HepG2 (cell line): ENCODE measurements at regions not wholly inside any gene's neighbourhood (a gene's known extent, or its start where the extent isn't known, plus 50 kb on each side); places are given as distances from the start of the nearest gene placed in this dataset.

Experiments
- ATAC-seq: fragments of 200-7000 bp; cut with Tn5 transposase; 3 replicates; pipeline ENCODE4 v1.9.1; 2020; ENCODE audit warnings: mild to moderate bottlenecking, moderate library complexity
- BruUV-seq: library from RNA; stranded (reverse); fragments of 400-500 nt; replicated peaks from 2 replicates; lab custom pipeline; 2021; lab: Mats Ljungman, UMichigan
- CTCF ChIA-PET: fragments of 300-600 bp; formaldehyde crosslinking; extraction: SDS; loops from one replicate; lab custom pipeline; 2021; ENCODE audit warnings: low total read pairs, inconsistent platforms, low intra/inter-chr PET ratio; lab: Yijun Ruan, JAX
- POLR2A ChIA-PET: fragments of 350-600 bp; sonication (Branson Sonifier 250); formaldehyde crosslinking; loops from one replicate; lab custom pipeline; 2020; ENCODE audit warnings: antibody characterized with exemption, inconsistent platforms; lab: Yijun Ruan, JAX
- DNase-seq: peaks from one replicate; pipeline ENCODE4 v3.0.0-alpha.2; 2015; ENCODE audit warnings: low spot score
- FAIRE-seq: peaks from 3 replicates; lab custom pipeline; 2011; peaks lifted over from hg19 to GRCh38; lab: Jason Lieb, UNC
- H2AFZ ChIP-seq: one replicate; pipeline ENCODE4 v1.6.1; 2011; ENCODE audit warnings: low read length, inconsistent platforms
- H3K27ac ChIP-seq: fragments of 300-600 bp; 3 replicates; pipeline ENCODE4 v1.8.0; 2011; ENCODE audit warnings: mixed run types, mild to moderate bottlenecking, mixed read lengths, low read length, inconsistent platforms; ENCODE audit not compliant: insufficient read depth; ENCODE audit errors: extremely low read length
- H3K27me3 ChIP-seq, 2 experiments: fragments of 200-600 bp in 1 of 2; 2 replicates in 1 of 2; 3 replicates in 1 of 2; pipeline versions ENCODE4 v1.6.0 to v1.8.0; 2011; ENCODE audit warnings: low read length in 2 of 2, mild to moderate bottlenecking in 2 of 2, moderate library complexity in 2 of 2, inconsistent platforms in 1 of 2; ENCODE audit not compliant: insufficient read depth in 2 of 2, control insufficient read depth in 1 of 2
- H3K36me3 ChIP-seq, 2 experiments: fragments of 200-600 bp in 1 of 2; replicated peaks in 1 of 2; 2 replicates in 1 of 2; 3 replicates in 1 of 2; pipeline versions ENCODE4 v1.5.1 to v1.8.0; 2011; ENCODE audit warnings: low read length in 2 of 2, inconsistent platforms in 1 of 2; ENCODE audit not compliant: insufficient read depth in 2 of 2, control insufficient read depth in 1 of 2
- H3K4me1 ChIP-seq: 2 replicates; pipeline ENCODE4 v1.5.1; 2012; ENCODE audit warnings: low read length, inconsistent platforms; ENCODE audit not compliant: insufficient read depth
- H3K4me2 ChIP-seq: 2 replicates; pipeline ENCODE4 v1.6.0; 2011; ENCODE audit warnings: low read depth, low read length, inconsistent platforms
- H3K4me3 ChIP-seq, 3 experiments: fragments of 200-600 bp in 1 of 3; sonication (generic), shearing (Covaris generic) in 1 of 3; replicated peaks in 1 of 3; 2 replicates each; pipeline ENCODE4 v1.5.1; 2011 to 2016; ENCODE audit warnings: low read length in 3 of 3, inconsistent platforms in 2 of 3, low read depth in 2 of 3, mild to moderate bottlenecking in 2 of 3, control low read depth in 1 of 3, mixed read lengths in 1 of 3; ENCODE audit not compliant: insufficient read depth in 1 of 3
- H3K79me2 ChIP-seq: one replicate; pipeline ENCODE4 v1.6.1; 2011; ENCODE audit warnings: low read length, inconsistent platforms; ENCODE audit not compliant: insufficient read depth
- H3K9ac ChIP-seq: 2 replicates; pipeline ENCODE4 v1.6.0; 2011; ENCODE audit warnings: mild to moderate bottlenecking, low read depth, low read length, inconsistent platforms; ENCODE audit not compliant: insufficient read depth
- H3K9me3 ChIP-seq: 2 replicates; pipeline ENCODE4 v1.5.1; 2012; ENCODE audit warnings: mild to moderate bottlenecking, low read length
- H4K20me1 ChIP-seq: 2 replicates; pipeline ENCODE4 v1.6.0; 2011; ENCODE audit warnings: inconsistent platforms, mild to moderate bottlenecking, low read length, moderate library complexity; ENCODE audit not compliant: insufficient read depth
- BRD4 ChIP-seq: sonication (generic); formaldehyde crosslinking; IDR thresholded peaks from 2 replicates; pipeline ENCODE4 v1.4.0; 2020; ENCODE audit warnings: missing genetic modification reagents
- CREBL2 ChIP-seq: sonication (generic); formaldehyde crosslinking; IDR thresholded peaks from 2 replicates; pipeline ENCODE4 v1.8.1; 2023; ENCODE audit warnings: missing genetic modification reagents, mild to moderate bottlenecking, borderline replicate concordance
- ELF3 ChIP-seq: IDR thresholded peaks from 2 replicates; pipeline ENCODE4 v1.6.1; 2016; ENCODE audit warnings: missing genetic modification reagents, missing compliant biosample characterization
- ETV6 ChIP-seq: sonication (generic); formaldehyde crosslinking; conservative IDR thresholded peaks from 2 replicates; pipeline ENCODE4 v1.4.0; 2020; ENCODE audit warnings: missing genetic modification reagents
- GPN1 ChIP-seq: sonication (generic); formaldehyde crosslinking; IDR thresholded peaks from 2 replicates; pipeline ENCODE4 v1.5.1; 2020; ENCODE audit warnings: missing genetic modification reagents, borderline replicate concordance
- IRF2 ChIP-seq: IDR thresholded peaks from 2 replicates; pipeline ENCODE4 v1.6.1; 2018; ENCODE audit warnings: missing genetic modification reagents, missing compliant biosample characterization
- KLF13 ChIP-seq: sonication (generic); formaldehyde crosslinking; IDR thresholded peaks from 2 replicates; pipeline ENCODE4 v1.4.0; 2020; ENCODE audit warnings: mild to moderate bottlenecking, missing genetic modification reagents
- KLF9 ChIP-seq: IDR thresholded peaks from 2 replicates; pipeline ENCODE4 v1.6.1; 2016; ENCODE audit warnings: low read depth
- MAFK ChIP-seq, 2 experiments: IDR thresholded peaks in 1 of 2; conservative IDR thresholded peaks in 1 of 2; 2 replicates each; pipeline ENCODE4 v1.6.1; 2011; ENCODE audit warnings: improper control_type of control experiment in 2 of 2, low read length in 2 of 2
- MAX ChIP-seq: IDR thresholded peaks from 2 replicates; pipeline ENCODE4 v1.6.1; 2012; ENCODE audit warnings: inconsistent platforms
- MLX ChIP-seq: IDR thresholded peaks from 2 replicates; pipeline ENCODE4 v1.6.1; 2016
- MXD1 ChIP-seq: sonication (generic); formaldehyde crosslinking; IDR thresholded peaks from 2 replicates; pipeline ENCODE4 v1.4.0; 2020; ENCODE audit warnings: mild to moderate bottlenecking, missing genetic modification reagents
- SP140L ChIP-seq: sonication (generic); formaldehyde crosslinking; IDR thresholded peaks from 2 replicates; pipeline ENCODE4 v1.4.0; 2020; ENCODE audit warnings: missing genetic modification reagents, borderline replicate concordance
- SUZ12 ChIP-seq: fragments of 150-350 bp; IDR thresholded peaks from 2 replicates; pipeline ENCODE4 v1.6.1; 2014; ENCODE audit warnings: low read depth, low read length
- ZNF430 ChIP-seq: sonication (generic); formaldehyde crosslinking; IDR thresholded peaks from 2 replicates; pipeline ENCODE4 v1.9.0; 2021; ENCODE audit warnings: mild to moderate bottlenecking, missing genetic modification reagents
- ZNF510 ChIP-seq: sonication (generic); formaldehyde crosslinking; IDR thresholded peaks from 2 replicates; pipeline ENCODE4 v1.4.0; 2020; ENCODE audit warnings: low read depth, mild to moderate bottlenecking, missing genetic modification reagents
- ZNF530 ChIP-seq: sonication (generic); formaldehyde crosslinking; IDR thresholded peaks from 2 replicates; pipeline ENCODE4 v1.5.0; 2020; ENCODE audit warnings: low read depth, mild to moderate bottlenecking, missing genetic modification reagents
- ZNF639 ChIP-seq: conservative IDR thresholded peaks from 2 replicates; pipeline ENCODE4 v1.6.1; 2018; ENCODE audit warnings: missing genetic modification reagents
- WGBS: methylation state at CpG from one replicate; pipeline ENCODE4 v1.1.6; 2017; ENCODE audit warnings: low lambda C conversion rate; 5-methylcytosine and 5-hydroxymethylcytosine counted together
- in situ Hi-C: cut with HindIII; loops from 2 replicates; pipeline ENCODE4 v1.10.0; 2017; ENCODE audit warnings: low pct_unique_long_range_greater_than_20kb; ENCODE audit not compliant: extremely low pct_ligation_motif_present
- intact Hi-C: fragments of 100-400 bp; cut with micrococcal nuclease; formaldehyde crosslinking; loops from one replicate; pipeline ENCODE4 v1.10.0; 2022; ENCODE audit not compliant: unreplicated experiment

- in situ Hi-C loops (no loop called here), intact Hi-C loops (no loop called here)
- Histone ChIP-seq H3K4me1 (no peaks in the 10 kb centered on the region), H3K4me3 (no peak overlapping the region), H3K27ac (no peak overlapping the region), H3K9me3 (no peaks in the 10 kb centered on the region), H2AFZ (no peak overlapping the region), H3K4me2 (no peak overlapping the region), H3K9ac (no peak overlapping the region), H4K20me1 (no peaks in the 10 kb centered on the region), H3K79me2 (no peaks in the 10 kb centered on the region), H3K27me3 (no peaks in the 10 kb centered on the region; a peak in 1 of 5 replicates), H3K36me3 (no peaks in the 10 kb centered on the region)
- ChIA-PET CTCF (no interaction called here), POLR2A (no interaction called here)
- TF ChIP-seq MLX (no peak), CREBL2 (CRISPR knock-in tag) (no peak), ZNF430 (no peak), ZNF530 (CRISPR knock-in tag) (no peak), MAFK (conservative IDR thresholded peaks at IDR 0.05 in 1 of 2, IDR thresholded peaks at IDR 0.05 in 1 of 2; ENCODE audit: low read length in 2 of 2) (no peak), MXD1 (CRISPR knock-in tag) (no peak), KLF13 (CRISPR knock-in tag) (no peak), KLF9 (CRISPR knock-in tag) (no peak)
- DNase-seq = no peak
- ATAC-seq = no peak
- no peak for FAIRE-seq
- no TSS peak for BruUV-seq
- WGBS = 0% methylated on average over 3 of the region's 3 CpGs
Observed at GRCh38 chr10:62661143-62661542, 143.4 kb upstream of the ADO start.

- Histone ChIP-seq H3K4me3 (no peak overlapping the region), H3K4me2 (no peak overlapping the region), H3K36me3 (no peaks in the 10 kb centered on the region), H3K79me2 (no peaks in the 10 kb centered on the region), H2AFZ (no peak overlapping the region), H3K27me3 (no peaks in the 10 kb centered on the region; a peak in 1 of 5 replicates), H4K20me1 (no peaks in the 10 kb centered on the region), H3K9ac (no peak overlapping the region), H3K4me1 (no peaks in the 10 kb centered on the region), H3K27ac (no peak overlapping the region), H3K9me3 (no peaks in the 10 kb centered on the region)
- FAIRE-seq = no peak
- ChIA-PET CTCF (no interaction called here), POLR2A (no interaction called here)
- no peak for DNase-seq
- ATAC-seq = no peak
- 29% methylated on average over 3 of the region's 3 CpGs for WGBS
- intact Hi-C loops (no loop called here), in situ Hi-C loops (no loop called here)
- no TSS peak for BruUV-seq
- no peak for TF ChIP-seq GPN1 (CRISPR knock-in tag)
- no peak for TF ChIP-seq ZNF510 (CRISPR knock-in tag)
- no peak for TF ChIP-seq IRF2
- TF ChIP-seq ZNF639 (CRISPR knock-in tag) = no peak
- TF ChIP-seq SUZ12 = no peak
- no peak for TF ChIP-seq SP140L (CRISPR knock-in tag)
- no peak for TF ChIP-seq ETV6
- no peak for TF ChIP-seq BRD4
- no peak for TF ChIP-seq MAX
- TF ChIP-seq ELF3 = no peak
Observed at GRCh38 chr10:62662486-62662885, 142.0 kb upstream of the ADO start.
